Left ventricle myocardium superior (tissue), 1 donor: ENCODE measurements at regions not wholly inside any gene's neighbourhood (a gene's known extent, or its start where the extent isn't known, plus 50 kb on each side); places are given as distances from the start of the nearest gene placed in this dataset.

Experiments used
- ATAC-seq: fragments of 200-7000 bp; cut with Tn5 transposase; one replicate; pipeline ENCODE4 v1.9.1; 2020; ENCODE audit warnings: mild to moderate bottlenecking, moderate library complexity
- DNase-seq: peaks from one replicate; pipeline ENCODE4 v3.0.0-alpha.2; 2020
- intact Hi-C: fragments of 100-400 bp; cut with micrococcal nuclease; formaldehyde crosslinking; loops from one replicate; pipeline ENCODE4 v1.11.0; 2022
- donor health status: DM: no; HTN: yes; CAD: no; lungs with severe emphysema.

GRCh38 chr14:22010545-22011252 is 337.1 kb upstream of the OR4E1 start:
- intact Hi-C loops: no loop called here
- ATAC-seq (peak; percentile 83), DNase-seq (no peak)

GRCh38 chr14:22008766-22009165 is 335.1 kb upstream of the OR4E1 start:
- intact Hi-C loops: no loop called here
- ATAC-seq (no peak), DNase-seq (no peak)

GRCh38 chr14:22007784-22008412 is 334.3 kb upstream of the OR4E1 start:
- intact Hi-C loops: no loop called here
- DNase-seq: no peak
- ATAC-seq: no peak

GRCh38 chr14:22007363-22007762 is 333.7 kb upstream of the OR4E1 start:
- ATAC-seq: no peak
- intact Hi-C loops: no loop called here
- DNase-seq: no peak

GRCh38 chr14:22003461-22003860 is 329.8 kb upstream of the OR4E1 start:
- intact Hi-C loops: no loop called here
- no peak for DNase-seq
- no peak for ATAC-seq

- DNase-seq (peak; percentile 30), ATAC-seq (no peak)
- intact Hi-C loops: no loop called here
Measured at GRCh38 chr14:22002860-22003284, 329.3 kb upstream of the OR4E1 start.

- ATAC-seq (no peak), DNase-seq (no peak)
- intact Hi-C loops: no loop called here
Measured at GRCh38 chr14:21999402-21999801, 325.8 kb upstream of the OR4E1 start.

GRCh38 chr14:21997300-21997699 is 323.7 kb upstream of the OR4E1 start:
- intact Hi-C loops: no loop called here
- no peak for ATAC-seq
- no peak for DNase-seq

GRCh38 chr14:21995332-21995731 is 321.7 kb upstream of the OR4E1 start:
- DNase-seq: no peak
- intact Hi-C loops: no loop called here

GRCh38 chr14:21993837-21994236 is 320.2 kb upstream of the OR4E1 start:
- no peak for DNase-seq
- intact Hi-C loops: no loop called here
- ATAC-seq: no peak

More at GRCh38 chr14:21995332-21995731, 321.7 kb upstream of the OR4E1 start:
- no peak for ATAC-seq

GRCh38 chr14:21993070-21993469 is 319.5 kb upstream of the OR4E1 start:
- intact Hi-C loops: no loop called here

GRCh38 chr14:21991130-21991529 is 317.5 kb upstream of the OR4E1 start:
- DNase-seq (no peak), ATAC-seq (no peak)
- intact Hi-C loops: no loop called here

More at GRCh38 chr14:21993070-21993469, 319.5 kb upstream of the OR4E1 start:
- ATAC-seq (no peak), DNase-seq (no peak)

GRCh38 chr14:21990116-21990515 is 316.5 kb upstream of the OR4E1 start:
- DNase-seq (no peak), ATAC-seq (no peak)
- intact Hi-C loops: no loop called here

- ATAC-seq: no peak
- intact Hi-C loops: no loop called here
Measured at GRCh38 chr14:21989090-21989489, 315.5 kb upstream of the OR4E1 start.

GRCh38 chr14:21988413-21988812 is 314.8 kb upstream of the OR4E1 start:
- intact Hi-C loops: no loop called here
- DNase-seq: no peak
- no peak for ATAC-seq

More at GRCh38 chr14:21989090-21989489, 315.5 kb upstream of the OR4E1 start:
- no peak for DNase-seq

GRCh38 chr14:21987937-21988336 is 314.3 kb upstream of the OR4E1 start:
- intact Hi-C loops: no loop called here
- DNase-seq (no peak), ATAC-seq (no peak)

- ATAC-seq (no peak), DNase-seq (no peak)
- intact Hi-C loops: no loop called here
Measured at GRCh38 chr14:21985081-21985480, 311.5 kb upstream of the OR4E1 start.

- ATAC-seq (no peak), DNase-seq (no peak)
- intact Hi-C loops: no loop called here
Measured at GRCh38 chr14:21978999-21979314, 305.3 kb upstream of the OR4E1 start.

GRCh38 chr14:21978184-21978998 is 304.8 kb upstream of the OR4E1 start:
- DNase-seq: peak; percentile 30
- no peak for ATAC-seq
- intact Hi-C loops: no loop called here

GRCh38 chr14:21974741-21975140 is 301.1 kb upstream of the OR4E1 start:
- intact Hi-C loops: no loop called here
- DNase-seq: no peak
- no peak for ATAC-seq
